ENCODE measurements at regions not wholly inside any gene's neighbourhood (a gene's known extent, or its start where the extent isn't known, plus 50 kb on each side); places are given as distances from the start of the nearest gene placed in this dataset.
A peak's percentile ranks its signal among the peaks of the same experiment; 100 is the strongest.

GRCh38 chr7:138169441-138169851 is 93.2 kb downstream of the AKR1D1 start:
- Mint-ChIP-seq H3K4me3 (ENCODE audit: unreplicated experiment) (no peak overlapping the region), H3K4me1 (ENCODE audit: unreplicated experiment) (peaks cover 37% of the 10 kb centered on the region), H3K27ac (ENCODE audit: unreplicated experiment) (peak overlapping the region; percentile 62), H3K36me3 (ENCODE audit: low read depth, unreplicated experiment) (peaks cover 25% of the 10 kb centered on the region), H3K9me3 (ENCODE audit: unreplicated experiment) (peaks cover 10% of the 10 kb centered on the region), H3K27me3 (ENCODE audit: unreplicated experiment) (peaks cover 2% of the 10 kb centered on the region)
- no peak for DNase-seq (ENCODE audit: low spot score)
- TF ChIP-seq CTCF (IDR thresholded peaks at IDR 0.05; ENCODE audit: unreplicated experiment): no peak

- no peak overlapping the region for H3K4me3 Mint-ChIP-seq (ENCODE audit: unreplicated experiment)
- no peak for DNase-seq (ENCODE audit: low spot score)
- H3K27ac Mint-ChIP-seq (ENCODE audit: unreplicated experiment): peak overlapping the region; percentile 85
- H3K36me3 Mint-ChIP-seq (ENCODE audit: low read depth, unreplicated experiment): peaks cover 19% of the 10 kb centered on the region
- peaks cover 2% of the 10 kb centered on the region for H3K27me3 Mint-ChIP-seq (ENCODE audit: unreplicated experiment)
- H3K9me3 Mint-ChIP-seq (ENCODE audit: unreplicated experiment): peaks cover 3% of the 10 kb centered on the region
- H3K4me1 Mint-ChIP-seq (ENCODE audit: unreplicated experiment): peaks cover 37% of the 10 kb centered on the region
- TF ChIP-seq CTCF (IDR thresholded peaks at IDR 0.05; ENCODE audit: unreplicated experiment): no peak
Measured at GRCh38 chr7:138170298-138170697, 94.0 kb downstream of the AKR1D1 start.

- Mint-ChIP-seq H3K4me1 (ENCODE audit: unreplicated experiment) (peaks cover 37% of the 10 kb centered on the region), H3K9me3 (ENCODE audit: unreplicated experiment) (no peaks in the 10 kb centered on the region), H3K36me3 (ENCODE audit: low read depth, unreplicated experiment) (peaks cover 19% of the 10 kb centered on the region), H3K27me3 (ENCODE audit: unreplicated experiment) (peaks cover 2% of the 10 kb centered on the region), H3K27ac (ENCODE audit: unreplicated experiment) (peak overlapping the region; percentile 15), H3K4me3 (ENCODE audit: unreplicated experiment) (no peak overlapping the region)
- DNase-seq (ENCODE audit: low spot score): no peak
- no peak for TF ChIP-seq CTCF (IDR thresholded peaks at IDR 0.05; ENCODE audit: unreplicated experiment)
Measured at GRCh38 chr7:138170959-138171703, 94.9 kb downstream of the AKR1D1 start.

GRCh38 chr7:138173548-138173947 is 97.3 kb downstream of the AKR1D1 start:
- DNase-seq (ENCODE audit: low spot score): no peak
- Mint-ChIP-seq H3K4me1 (ENCODE audit: unreplicated experiment) (peaks cover 23% of the 10 kb centered on the region), H3K9me3 (ENCODE audit: unreplicated experiment) (no peaks in the 10 kb centered on the region), H3K36me3 (ENCODE audit: low read depth, unreplicated experiment) (peaks cover 19% of the 10 kb centered on the region), H3K27ac (ENCODE audit: unreplicated experiment) (no peak overlapping the region), H3K27me3 (ENCODE audit: unreplicated experiment) (no peaks in the 10 kb centered on the region), H3K4me3 (ENCODE audit: unreplicated experiment) (no peak overlapping the region)
- no peak for TF ChIP-seq CTCF (IDR thresholded peaks at IDR 0.05; ENCODE audit: unreplicated experiment)

- no peak overlapping the region for H3K4me3 Mint-ChIP-seq (ENCODE audit: unreplicated experiment)
- H3K4me1 Mint-ChIP-seq (ENCODE audit: unreplicated experiment): peaks cover 3% of the 10 kb centered on the region
- H3K36me3 Mint-ChIP-seq (ENCODE audit: low read depth, unreplicated experiment): peaks cover 13% of the 10 kb centered on the region
- no peak overlapping the region for H3K27ac Mint-ChIP-seq (ENCODE audit: unreplicated experiment)
- H3K9me3 Mint-ChIP-seq (ENCODE audit: unreplicated experiment): no peaks in the 10 kb centered on the region
- no peak for DNase-seq (ENCODE audit: low spot score)
- TF ChIP-seq CTCF (IDR thresholded peaks at IDR 0.05; ENCODE audit: unreplicated experiment): no peak
- no peaks in the 10 kb centered on the region for H3K27me3 Mint-ChIP-seq (ENCODE audit: unreplicated experiment)
Measured at GRCh38 chr7:138176060-138176459, 99.8 kb downstream of the AKR1D1 start.
